Bronchial epithelial cell (primary cell): ENCODE measurements at regions not wholly inside any gene's neighbourhood (a gene's known extent, or its start where the extent isn't known, plus 50 kb on each side); places are given as distances from the start of the nearest gene placed in this dataset.

Experiments used
- DNase-seq: peaks from one replicate; pipeline ENCODE4 v3.0.0-alpha.2; 2010; ENCODE audit warnings: low read depth
- FAIRE-seq: peaks from 2 replicates; lab custom pipeline; 2011; peaks lifted over from hg19 to GRCh38; lab: Jason Lieb, UNC
- H3K27me3 ChIP-seq: 2 replicates; pipeline ENCODE4 v1.5.1; 2011; ENCODE audit warnings: low read length; ENCODE audit not compliant: control insufficient read depth, insufficient read depth
- H3K36me3 ChIP-seq: 2 replicates; pipeline ENCODE4 v1.5.1; 2011; ENCODE audit warnings: low read length; ENCODE audit not compliant: control insufficient read depth, insufficient read depth
- H3K4me3 ChIP-seq: 2 replicates; pipeline ENCODE4 v1.5.1; 2011; ENCODE audit warnings: mild to moderate bottlenecking, low read depth, low read length, control low read depth
- TF ChIP-seq, protein P1 (sequence below): IDR thresholded peaks from 2 replicates; pipeline ENCODE4 v1.5.1; 2011; ENCODE audit warnings: mild to moderate bottlenecking, moderate library complexity, low read length, control low read depth, inconsistent platforms; ENCODE audit not compliant: insufficient read depth, severe bottlenecking

DNA sequence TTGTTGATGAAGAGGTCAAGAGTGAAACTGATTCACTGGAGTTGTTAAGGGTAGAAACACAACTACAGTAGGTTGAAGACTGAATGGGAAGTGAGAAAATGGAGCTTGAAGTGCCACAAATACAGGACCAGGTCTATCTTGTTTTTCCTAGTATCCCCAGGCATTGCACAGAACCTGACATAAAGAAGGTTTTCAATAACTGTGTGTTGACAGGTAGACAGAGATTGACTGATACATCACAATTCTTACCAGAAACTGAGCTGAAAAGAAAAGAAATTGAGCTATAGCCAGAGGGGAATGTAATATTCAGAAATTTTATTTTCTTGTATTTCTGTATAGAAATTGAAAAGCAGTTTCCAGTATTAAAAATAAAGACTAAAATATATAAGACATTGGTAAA lies 767.7 kb downstream of the PCDH17 start:
- Histone ChIP-seq H3K4me3 (no peak overlapping the region), H3K27me3 (no peaks in the 10 kb centered on the region), H3K36me3 (no peaks in the 10 kb centered on the region)
- FAIRE-seq (no peak), DNase-seq (no peak)
- TF ChIP-seq, protein P1, sequence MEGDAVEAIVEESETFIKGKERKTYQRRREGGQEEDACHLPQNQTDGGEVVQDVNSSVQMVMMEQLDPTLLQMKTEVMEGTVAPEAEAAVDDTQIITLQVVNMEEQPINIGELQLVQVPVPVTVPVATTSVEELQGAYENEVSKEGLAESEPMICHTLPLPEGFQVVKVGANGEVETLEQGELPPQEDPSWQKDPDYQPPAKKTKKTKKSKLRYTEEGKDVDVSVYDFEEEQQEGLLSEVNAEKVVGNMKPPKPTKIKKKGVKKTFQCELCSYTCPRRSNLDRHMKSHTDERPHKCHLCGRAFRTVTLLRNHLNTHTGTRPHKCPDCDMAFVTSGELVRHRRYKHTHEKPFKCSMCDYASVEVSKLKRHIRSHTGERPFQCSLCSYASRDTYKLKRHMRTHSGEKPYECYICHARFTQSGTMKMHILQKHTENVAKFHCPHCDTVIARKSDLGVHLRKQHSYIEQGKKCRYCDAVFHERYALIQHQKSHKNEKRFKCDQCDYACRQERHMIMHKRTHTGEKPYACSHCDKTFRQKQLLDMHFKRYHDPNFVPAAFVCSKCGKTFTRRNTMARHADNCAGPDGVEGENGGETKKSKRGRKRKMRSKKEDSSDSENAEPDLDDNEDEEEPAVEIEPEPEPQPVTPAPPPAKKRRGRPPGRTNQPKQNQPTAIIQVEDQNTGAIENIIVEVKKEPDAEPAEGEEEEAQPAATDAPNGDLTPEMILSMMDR, result no peak

GRCh38 chr13:58406545-58406944 lies 775.0 kb downstream of the PCDH17 start:
- H3K36me3 ChIP-seq, result no peaks in the 10 kb centered on the region
- TF ChIP-seq, protein P1, result no peak
- DNase-seq (no peak), FAIRE-seq (no peak)
- no peaks in the 10 kb centered on the region for H3K27me3 ChIP-seq
- no peak overlapping the region for H3K4me3 ChIP-seq

DNA sequence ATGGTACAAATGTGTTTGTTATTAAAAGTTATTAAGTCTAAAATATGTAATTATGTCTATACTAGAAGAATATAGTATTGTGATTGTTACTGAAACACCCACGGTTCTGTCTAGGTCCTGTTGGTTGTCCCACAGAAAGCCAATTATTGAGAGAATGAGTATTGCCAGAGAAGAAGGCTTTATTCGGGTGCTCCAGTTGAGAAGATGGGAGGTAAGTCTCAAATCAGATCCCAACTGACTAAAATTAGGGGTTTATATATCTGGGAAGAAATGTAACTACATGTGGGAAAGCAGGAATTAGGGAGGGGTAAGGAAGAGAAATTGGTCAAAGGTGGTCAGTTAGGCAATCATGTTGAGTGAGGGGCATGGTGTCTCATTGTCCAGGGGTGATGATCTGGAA lies 798.4 kb downstream of the PCDH17 start:
- no peak overlapping the region for H3K4me3 ChIP-seq
- DNase-seq, result no peak
- H3K36me3 ChIP-seq, result no peaks in the 10 kb centered on the region
- TF ChIP-seq, protein P1, result no peak
- no peak for FAIRE-seq
- H3K27me3 ChIP-seq, result no peaks in the 10 kb centered on the region

GRCh38 chr13:58434943-58435342 lies 803.4 kb downstream of the PCDH17 start:
- Histone ChIP-seq H3K36me3 (no peaks in the 10 kb centered on the region), H3K4me3 (no peak overlapping the region), H3K27me3 (no peaks in the 10 kb centered on the region)
- TF ChIP-seq, protein P1, result no peak
- no peak for DNase-seq
- no peak for FAIRE-seq

DNA sequence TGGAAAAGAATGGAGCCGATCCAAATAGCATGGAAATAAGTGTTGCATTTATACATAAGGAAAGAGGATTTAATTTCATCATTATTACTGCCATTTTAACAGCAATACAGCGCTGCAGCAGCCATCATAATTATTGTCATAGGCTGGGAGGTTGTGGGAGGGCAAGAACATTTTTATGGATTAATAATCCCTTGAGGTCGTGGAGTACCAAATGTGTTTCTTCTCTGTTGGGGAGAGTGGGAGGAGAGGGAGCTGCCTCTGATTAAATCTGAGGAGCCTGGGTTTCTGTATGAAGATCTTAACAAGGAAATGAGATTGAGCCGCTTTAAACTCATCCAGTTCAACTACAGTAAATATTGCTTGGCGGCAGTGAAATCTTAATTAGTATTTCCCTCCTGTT lies 805.9 kb downstream of the PCDH17 start:
- H3K27me3 ChIP-seq, result no peaks in the 10 kb centered on the region
- H3K4me3 ChIP-seq, result no peak overlapping the region
- no peaks in the 10 kb centered on the region for H3K36me3 ChIP-seq
- TF ChIP-seq, protein P1, result no peak
- FAIRE-seq (no peak), DNase-seq (no peak)

- no peaks in the 10 kb centered on the region for H3K36me3 ChIP-seq
- DNase-seq (no peak), FAIRE-seq (no peak)
- no peak overlapping the region for H3K4me3 ChIP-seq
- no peaks in the 10 kb centered on the region for H3K27me3 ChIP-seq
- TF ChIP-seq, protein P1, result no peak
Observed at GRCh38 chr13:58446979-58447378, 815.4 kb downstream of the PCDH17 start.
